GM19324 (cell line): ENCODE measurements at regions not wholly inside any gene's neighbourhood (a gene's known extent, or its start where the extent isn't known, plus 50 kb on each side); places are given as distances from the start of the nearest gene placed in this dataset.
"Not testable (repeated sequence)": the region's sequence is repeated elsewhere in the genome, so short reads cannot be mapped to it uniquely, and the experiment has no call there.

Experiments used
- ATAC-seq: cut with Tn5 transposase; IDR thresholded peaks from one replicate; pipeline ENCODE4 v1.9.1; 2021; ENCODE audit warnings: mild to moderate bottlenecking, moderate library complexity; ENCODE audit not compliant: unreplicated experiment, low FRiP score

GRCh38 chr5:15002791-15003190 lies 131.2 kb upstream of the ANKH start:
- no peak for ATAC-seq

- no peak for ATAC-seq
These were observed 130.6 kb upstream of the ANKH start for GRCh38 chr5:15002173-15002572.

- ATAC-seq: no peak
These were observed 129.9 kb upstream of the ANKH start for GRCh38 chr5:15001517-15001916.

GRCh38 chr5:14998491-14998890 lies 126.9 kb upstream of the ANKH start:
- ATAC-seq: no peak

- ATAC-seq: peak; percentile 77
These were observed 125.4 kb upstream of the ANKH start for GRCh38 chr5:14996997-14997396.

- ATAC-seq: no peak
These were observed 123.7 kb upstream of the ANKH start for GRCh38 chr5:14995229-14995628.

- ATAC-seq: not testable (repeated sequence)
These were observed 122.0 kb upstream of the ANKH start for GRCh38 chr5:14993459-14994133.

GRCh38 chr5:14992751-14993458 lies 121.3 kb upstream of the ANKH start:
- peak; percentile 70 for ATAC-seq

GRCh38 chr5:14988223-14988622 lies 116.6 kb upstream of the ANKH start:
- ATAC-seq: no peak

- no peak for ATAC-seq
These were observed 114.8 kb upstream of the ANKH start for GRCh38 chr5:14986413-14986812.

GRCh38 chr5:14983666-14984441 lies 112.3 kb upstream of the ANKH start:
- no peak for ATAC-seq

GRCh38 chr5:14980698-14981097 lies 109.1 kb upstream of the ANKH start:
- ATAC-seq: no peak

- ATAC-seq: no peak
These were observed 105.6 kb upstream of the ANKH start for GRCh38 chr5:14977058-14977685.

- ATAC-seq: no peak
These were observed 104.9 kb upstream of the ANKH start for GRCh38 chr5:14976486-14976885.

- no peak for ATAC-seq
These were observed 100.3 kb upstream of the ANKH start for GRCh38 chr5:14971873-14972272.

GRCh38 chr5:14968796-14969195 lies 97.2 kb upstream of the ANKH start:
- ATAC-seq: no peak

GRCh38 chr5:14967166-14967565 lies 95.6 kb upstream of the ANKH start:
- ATAC-seq: no peak

GRCh38 chr5:14965815-14966214 lies 94.2 kb upstream of the ANKH start:
- no peak for ATAC-seq

- no peak for ATAC-seq
These were observed 91.0 kb upstream of the ANKH start for GRCh38 chr5:14962604-14963003.

GRCh38 chr5:14960120-14960462 lies 88.5 kb upstream of the ANKH start:
- no peak for ATAC-seq
